Mesenchymal stem cell (in vitro differentiated cells and primary cell): ENCODE measurements at regions not wholly inside any gene's neighbourhood (a gene's known extent, or its start where the extent isn't known, plus 50 kb on each side); places are given as distances from the start of the nearest gene placed in this dataset.

ENCODE experiments used
- DNase-seq: peaks from one replicate; pipeline ENCODE4 v3.0.0-alpha.2; 2013
- H2AFZ ChIP-seq: one replicate; pipeline ENCODE4 v1.6.1; 2013; ENCODE audit warnings: low read depth, mild to moderate bottlenecking, control low read depth, inconsistent platforms, low read length, moderate library complexity
- H2AK5ac ChIP-seq: 2 replicates; pipeline ENCODE4 v1.6.1; 2013; ENCODE audit warnings: low read length, moderate library complexity, mild to moderate bottlenecking, inconsistent platforms; ENCODE audit not compliant: severe bottlenecking
- H2BK120ac ChIP-seq: one replicate; pipeline ENCODE4 v1.6.1; 2013; ENCODE audit warnings: low read depth, mild to moderate bottlenecking, inconsistent platforms, low read length, moderate library complexity
- H2BK12ac ChIP-seq, 2 experiments: one replicate each; pipeline ENCODE4 v1.6.1; 2013; ENCODE audit warnings: inconsistent platforms in 2 of 2, low read length in 2 of 2, mild to moderate bottlenecking in 2 of 2, moderate library complexity in 2 of 2, control low read depth in 1 of 2
- H2BK15ac ChIP-seq: one replicate; pipeline ENCODE4 v1.6.1; 2013; ENCODE audit warnings: mild to moderate bottlenecking, low read depth, inconsistent platforms; ENCODE audit not compliant: poor library complexity, severe bottlenecking
- H2BK5ac ChIP-seq: 2 replicates; pipeline ENCODE4 v1.6.1; 2013; ENCODE audit warnings: low read depth, mild to moderate bottlenecking, low read length, control low read depth, inconsistent platforms; ENCODE audit not compliant: poor library complexity, severe bottlenecking
- H3K14ac ChIP-seq, 2 experiments: one replicate each; pipeline ENCODE4 v1.6.1; 2013; ENCODE audit warnings: inconsistent platforms in 2 of 2, low read length in 2 of 2, control low read depth in 1 of 2, mild to moderate bottlenecking in 1 of 2, moderate library complexity in 1 of 2
- H3K18ac ChIP-seq, 2 experiments: one replicate each; pipeline ENCODE4 v1.6.1; 2013; ENCODE audit warnings: inconsistent platforms in 2 of 2, low read length in 2 of 2, control low read depth in 1 of 2, low read depth in 1 of 2, mild to moderate bottlenecking in 1 of 2
- H3K23ac ChIP-seq, 2 experiments: one replicate each; pipeline ENCODE4 v1.6.1; 2013; ENCODE audit warnings: inconsistent platforms in 2 of 2, low read length in 2 of 2, mild to moderate bottlenecking in 2 of 2, moderate library complexity in 2 of 2, control low read depth in 1 of 2
- H3K27ac ChIP-seq: 2 replicates; pipeline ENCODE4 v1.5.1; 2013; ENCODE audit warnings: mild to moderate bottlenecking, moderate library complexity, low read length, control low read depth, inconsistent platforms; ENCODE audit not compliant: poor library complexity, severe bottlenecking
- H3K27me3 ChIP-seq, 2 experiments: 2 replicates each; pipeline versions ENCODE4 v1.6.1 to v1.7.0; 2013; ENCODE audit warnings: low read length in 2 of 2, mild to moderate bottlenecking in 2 of 2, moderate library complexity in 2 of 2, control low read depth in 1 of 2, inconsistent platforms in 1 of 2; ENCODE audit not compliant: control insufficient read depth in 1 of 2, insufficient read depth in 1 of 2
- H3K36me3 ChIP-seq, 2 experiments: 2 replicates each; pipeline versions ENCODE4 v1.6.1 to v1.7.0; 2013; ENCODE audit warnings: low read length in 2 of 2, control low read depth in 1 of 2, inconsistent platforms in 1 of 2, low read depth in 1 of 2, mild to moderate bottlenecking in 1 of 2; ENCODE audit not compliant: insufficient read depth in 2 of 2, control insufficient read depth in 1 of 2
- H3K4ac ChIP-seq, 2 experiments: one replicate each; pipeline ENCODE4 v1.6.1; 2013; ENCODE audit warnings: inconsistent platforms in 2 of 2, low read length in 2 of 2, mild to moderate bottlenecking in 2 of 2, moderate library complexity in 2 of 2, control low read depth in 1 of 2, low read depth in 1 of 2
- H3K4me1 ChIP-seq: 2 replicates; pipeline ENCODE4 v1.6.1; 2013; ENCODE audit warnings: low read depth, low read length, control low read depth; ENCODE audit not compliant: control insufficient read depth, insufficient read depth
- H3K4me2 ChIP-seq: 2 replicates; pipeline ENCODE4 v1.6.1; 2013; ENCODE audit warnings: low read length, mild to moderate bottlenecking, inconsistent platforms; ENCODE audit not compliant: poor library complexity, severe bottlenecking
- H3K4me3 ChIP-seq, 2 experiments: 2 replicates each; pipeline versions ENCODE4 v1.5.1 to v1.7.0; 2013; ENCODE audit warnings: low read length in 2 of 2, mild to moderate bottlenecking in 2 of 2, control low read depth in 1 of 2, low read depth in 1 of 2; ENCODE audit not compliant: insufficient read depth in 1 of 2
- H3K79me1 ChIP-seq: replicated peaks from 2 replicates; pipeline ENCODE4 v1.6.1; 2013; ENCODE audit warnings: mild to moderate bottlenecking, control low read depth, low read length, inconsistent platforms; ENCODE audit not compliant: poor library complexity, severe bottlenecking
- H3K9ac ChIP-seq: 2 replicates; pipeline ENCODE4 v1.7.0; 2013; ENCODE audit warnings: mild to moderate bottlenecking, low read length, moderate library complexity
- H3K9me3 ChIP-seq: 2 replicates; pipeline ENCODE4 v1.7.0; 2013; ENCODE audit warnings: mild to moderate bottlenecking, low read length; ENCODE audit not compliant: control insufficient read depth
- H4K8ac ChIP-seq: one replicate; pipeline ENCODE4 v1.6.1; 2013; ENCODE audit warnings: inconsistent platforms, mild to moderate bottlenecking, low read length, moderate library complexity
- H4K91ac ChIP-seq: one replicate; pipeline ENCODE4 v1.6.1; 2013; ENCODE audit warnings: mild to moderate bottlenecking, low read length, inconsistent platforms
- WGBS: methylation state at CpG from one replicate; pipeline ENCODE4 v1.1.7; 2013; ENCODE audit warnings: mixed read lengths; 5-methylcytosine and 5-hydroxymethylcytosine counted together

- no peak overlapping the region for H3K4me3 ChIP-seq
- no peak overlapping the region for H2BK12ac ChIP-seq
- WGBS, result 26% methylated on average over 1 of the region's 2 CpGs
- H3K9me3 ChIP-seq, result no peaks in the 10 kb centered on the region
- H3K18ac ChIP-seq, result peak overlapping the region; percentile 52 to 64
- H3K23ac ChIP-seq, result no peak overlapping the region
- H4K8ac ChIP-seq, result peak overlapping the region; percentile 35
- H3K4ac ChIP-seq, result peak overlapping the region in 1 of 2 experiments; percentile 17
- H3K14ac ChIP-seq, result no peak overlapping the region
- H3K9ac ChIP-seq, result no peak overlapping the region
- peak; percentile 45 for DNase-seq
- no peak overlapping the region for H2BK5ac ChIP-seq
- H3K27ac ChIP-seq, result peak overlapping the region; percentile 45
- H2AK5ac ChIP-seq, result peak overlapping the region; percentile 27
- H3K27me3 ChIP-seq, result no peaks in the 10 kb centered on the region
- H2AFZ ChIP-seq, result no peak overlapping the region
- H3K36me3 ChIP-seq, result no peaks in the 10 kb centered on the region
- no peak overlapping the region for H2BK120ac ChIP-seq
- no peaks in the 10 kb centered on the region for H3K79me1 ChIP-seq
- H4K91ac ChIP-seq, result no peak overlapping the region
- H2BK15ac ChIP-seq, result no peak overlapping the region
- peaks cover 1% of the 10 kb centered on the region for H3K4me1 ChIP-seq
- no peak overlapping the region for H3K4me2 ChIP-seq
These were observed 318.8 kb upstream of the KCNH7 start for GRCh38 chr2:163157411-163157810.

GRCh38 chr2:163155925-163156324 is 317.4 kb upstream of the KCNH7 start:
- H3K23ac ChIP-seq, result no peak overlapping the region
- H3K18ac ChIP-seq, result no peak overlapping the region
- no peak overlapping the region for H2BK5ac ChIP-seq
- no peaks in the 10 kb centered on the region for H3K36me3 ChIP-seq
- no peak overlapping the region for H2BK15ac ChIP-seq
- H3K9me3 ChIP-seq, result no peaks in the 10 kb centered on the region
- DNase-seq, result no peak
- no peak overlapping the region for H2BK12ac ChIP-seq
- H2AK5ac ChIP-seq, result no peak overlapping the region
- H4K91ac ChIP-seq, result no peak overlapping the region
- no peak overlapping the region for H3K4me2 ChIP-seq
- 100% methylated on average over 2 of the region's 2 CpGs for WGBS
- H3K4me3 ChIP-seq, result no peak overlapping the region
- no peak overlapping the region for H3K9ac ChIP-seq
- H3K4me1 ChIP-seq, result peaks cover 1% of the 10 kb centered on the region
- H3K14ac ChIP-seq, result no peak overlapping the region
- H3K27me3 ChIP-seq, result no peaks in the 10 kb centered on the region
- no peak overlapping the region for H3K27ac ChIP-seq
- no peak overlapping the region for H2AFZ ChIP-seq
- no peak overlapping the region for H2BK120ac ChIP-seq
- H4K8ac ChIP-seq, result no peak overlapping the region
- no peaks in the 10 kb centered on the region for H3K79me1 ChIP-seq
- no peak overlapping the region for H3K4ac ChIP-seq

GRCh38 chr2:163155279-163155883 is 316.8 kb upstream of the KCNH7 start:
- Histone ChIP-seq H3K4ac (no peak overlapping the region), H3K18ac (no peak overlapping the region), H3K9me3 (no peaks in the 10 kb centered on the region), H3K27me3 (no peaks in the 10 kb centered on the region), H2AFZ (no peak overlapping the region), H3K14ac (no peak overlapping the region), H3K36me3 (no peaks in the 10 kb centered on the region), H4K91ac (no peak overlapping the region), H2BK120ac (no peak overlapping the region), H4K8ac (no peak overlapping the region), H3K9ac (no peak overlapping the region), H3K27ac (no peak overlapping the region), H2BK5ac (no peak overlapping the region), H3K4me1 (peaks cover 1% of the 10 kb centered on the region), H3K4me2 (no peak overlapping the region), H3K79me1 (no peaks in the 10 kb centered on the region), H2AK5ac (no peak overlapping the region), H3K4me3 (no peak overlapping the region), H2BK15ac (no peak overlapping the region), H2BK12ac (no peak overlapping the region), H3K23ac (no peak overlapping the region)
- DNase-seq, result peak; percentile 51
- WGBS, result no CpG with 5 or more reads among the region's 3 CpGs

GRCh38 chr2:163142618-163143017 is 304.1 kb upstream of the KCNH7 start:
- no peaks in the 10 kb centered on the region for H3K79me1 ChIP-seq
- no peak overlapping the region for H3K9ac ChIP-seq
- no peak overlapping the region for H2BK5ac ChIP-seq
- no peak overlapping the region for H3K14ac ChIP-seq
- no peak overlapping the region for H4K8ac ChIP-seq
- no peak overlapping the region for H2BK120ac ChIP-seq
- no peak for DNase-seq
- H3K23ac ChIP-seq, result no peak overlapping the region
- no peak overlapping the region for H3K4me3 ChIP-seq
- peaks cover 7% of the 10 kb centered on the region for H3K9me3 ChIP-seq
- no peaks in the 10 kb centered on the region for H3K27me3 ChIP-seq
- no peak overlapping the region for H3K27ac ChIP-seq
- H2AK5ac ChIP-seq, result no peak overlapping the region
- H3K4me2 ChIP-seq, result no peak overlapping the region
- no CpG with 5 or more reads among the region's 2 CpGs for WGBS
- no peaks in the 10 kb centered on the region for H3K4me1 ChIP-seq
- no peak overlapping the region for H4K91ac ChIP-seq
- no peak overlapping the region for H3K4ac ChIP-seq
- H2BK12ac ChIP-seq, result no peak overlapping the region
- H3K18ac ChIP-seq, result no peak overlapping the region
- no peaks in the 10 kb centered on the region for H3K36me3 ChIP-seq
- H2BK15ac ChIP-seq, result no peak overlapping the region
- H2AFZ ChIP-seq, result no peak overlapping the region
